ELR (cell line): ENCODE measurements at regions not wholly inside any gene's neighbourhood (a gene's known extent, or its start where the extent isn't known, plus 50 kb on each side); places are given as distances from the start of the nearest gene placed in this dataset.

Source experiments
- DNase-seq: peaks from one replicate; pipeline ENCODE4 v3.0.0-alpha.2; 2015; ENCODE audit warnings: low read depth

GRCh38 chr3:80227216-80227615 lies 459.4 kb upstream of the ROBO1 start:
- DNase-seq, result peak; percentile 55

- DNase-seq, result no peak
These were observed 447.4 kb upstream of the ROBO1 start for GRCh38 chr3:80215191-80215590.

GRCh38 chr3:80213086-80213485 lies 445.3 kb upstream of the ROBO1 start:
- no peak for DNase-seq

- DNase-seq, result peak; percentile 51
These were observed 425.1 kb upstream of the ROBO1 start for GRCh38 chr3:80192936-80193335.

GRCh38 chr3:80190051-80190450 lies 422.3 kb upstream of the ROBO1 start:
- peak; percentile 82 for DNase-seq

GRCh38 chr3:80187981-80188380 lies 420.2 kb upstream of the ROBO1 start:
- no peak for DNase-seq

GRCh38 chr3:80159990-80160506 lies 392.2 kb upstream of the ROBO1 start:
- DNase-seq, result no peak

GRCh38 chr3:80158332-80158731 lies 390.5 kb upstream of the ROBO1 start:
- DNase-seq, result no peak

- DNase-seq, result no peak
These were observed 389.7 kb upstream of the ROBO1 start for GRCh38 chr3:80157546-80157945.

GRCh38 chr3:80152692-80153091 lies 384.9 kb upstream of the ROBO1 start:
- DNase-seq, result no peak

- DNase-seq, result no peak
These were observed 374.9 kb upstream of the ROBO1 start for GRCh38 chr3:80142714-80143113.

GRCh38 chr3:80141557-80141956 lies 373.8 kb upstream of the ROBO1 start:
- no peak for DNase-seq

- DNase-seq, result no peak
These were observed 348.5 kb upstream of the ROBO1 start for GRCh38 chr3:80116281-80116680.

GRCh38 chr3:80114694-80115093 lies 346.9 kb upstream of the ROBO1 start:
- DNase-seq, result no peak

GRCh38 chr3:80113331-80113730 lies 345.5 kb upstream of the ROBO1 start:
- DNase-seq, result no peak

- DNase-seq, result no peak
These were observed 331.8 kb upstream of the ROBO1 start for GRCh38 chr3:80099559-80100066.

- peak; percentile 61 for DNase-seq
These were observed 329.9 kb upstream of the ROBO1 start for GRCh38 chr3:80097674-80098073.

- DNase-seq, result no peak
These were observed 329.1 kb upstream of the ROBO1 start for GRCh38 chr3:80096909-80097308.

GRCh38 chr3:80094589-80094988 lies 326.8 kb upstream of the ROBO1 start:
- DNase-seq, result no peak

GRCh38 chr3:80087767-80088166 lies 320.0 kb upstream of the ROBO1 start:
- DNase-seq, result peak; percentile 68

- DNase-seq, result no peak
These were observed 318.6 kb upstream of the ROBO1 start for GRCh38 chr3:80086426-80086825.

- DNase-seq, result no peak
These were observed 312.1 kb upstream of the ROBO1 start for GRCh38 chr3:80079886-80080285.

- DNase-seq, result no peak
These were observed 300.7 kb upstream of the ROBO1 start for GRCh38 chr3:80068459-80068858.

- no peak for DNase-seq
These were observed 295.7 kb upstream of the ROBO1 start for GRCh38 chr3:80063535-80063934.

- DNase-seq, result peak; percentile 4
These were observed 292.9 kb upstream of the ROBO1 start for GRCh38 chr3:80060664-80061063.
